ACHN (cell line): ENCODE measurements at regions not wholly inside any gene's neighbourhood (a gene's known extent, or its start where the extent isn't known, plus 50 kb on each side); places are given as distances from the start of the nearest gene placed in this dataset.
A peak's percentile ranks its signal among the peaks of the same experiment; 100 is the strongest.
"Not testable (repeated sequence)": the region's sequence is repeated elsewhere in the genome, so short reads cannot be mapped to it uniquely, and the experiment has no call there.

Experiments
- DNase-seq: peaks from one replicate; pipeline ENCODE4 v3.0.0-alpha.2; 2015
- in situ Hi-C: cut with HindIII; loops from 2 replicates; pipeline ENCODE4 v1.10.0; 2017; ENCODE audit warnings: low sequenced_read_pairs, low pct_ligation_motif_present, low pct_unique_long_range_greater_than_20kb

- DNase-seq, result no peak
- in situ Hi-C loops, result no loop called here
Observed at GRCh38 chr1:168490306-168490705, 53.5 kb downstream of the XCL2 start.

GRCh38 chr1:168488138-168488537 is 55.7 kb downstream of the XCL2 start:
- DNase-seq, result no peak
- in situ Hi-C loops, result no loop called here

GRCh38 chr1:168486820-168487219 is 57.0 kb downstream of the XCL2 start:
- in situ Hi-C loops, DNase-seq: not testable (repeated sequence)

GRCh38 chr1:168485048-168485447 is 58.7 kb downstream of the XCL2 start:
- DNase-seq, result no peak
- in situ Hi-C loops, result no loop called here

GRCh38 chr1:168484083-168484482 is 59.7 kb downstream of the XCL2 start:
- in situ Hi-C loops, result no loop called here
- DNase-seq, result no peak

GRCh38 chr1:168483539-168483938 is 60.3 kb downstream of the XCL2 start:
- in situ Hi-C loops, result no loop called here
- no peak for DNase-seq

- no peak for DNase-seq
- in situ Hi-C loops, result no loop called here
Observed at GRCh38 chr1:168482106-168482505, 61.7 kb downstream of the XCL2 start.

GRCh38 chr1:168481586-168481985 is 62.2 kb downstream of the XCL2 start:
- in situ Hi-C loops, result no loop called here
- DNase-seq, result no peak

GRCh38 chr1:168480997-168481396 is 62.8 kb downstream of the XCL2 start:
- DNase-seq, result no peak
- in situ Hi-C loops, result no loop called here

GRCh38 chr1:168477792-168478191 is 66.0 kb downstream of the XCL2 start:
- no peak for DNase-seq
- in situ Hi-C loops, result no loop called here

GRCh38 chr1:168476588-168477385 is 67.0 kb downstream of the XCL2 start:
- in situ Hi-C loops, result no loop called here
- DNase-seq, result no peak

GRCh38 chr1:168474322-168474721 is 69.5 kb downstream of the XCL2 start:
- DNase-seq, result no peak
- in situ Hi-C loops, result no loop called here

GRCh38 chr1:168473126-168473525 is 70.7 kb downstream of the XCL2 start:
- DNase-seq, result no peak
- in situ Hi-C loops, result no loop called here

GRCh38 chr1:168472223-168472622 is 71.6 kb downstream of the XCL2 start:
- in situ Hi-C loops, result no loop called here
- no peak for DNase-seq

GRCh38 chr1:168470901-168471431 is 72.8 kb downstream of the XCL2 start:
- in situ Hi-C loops, result no loop called here
- DNase-seq, result peak; percentile 96

- in situ Hi-C loops, result no loop called here
Observed at GRCh38 chr1:168469690-168470089, 74.1 kb downstream of the XCL2 start.

GRCh38 chr1:168468822-168469221 is 75.0 kb downstream of the XCL2 start:
- in situ Hi-C loops, result no loop called here
- DNase-seq, result no peak

More at GRCh38 chr1:168469690-168470089, 74.1 kb downstream of the XCL2 start:
- DNase-seq, result no peak

GRCh38 chr1:168468042-168468809 is 75.6 kb downstream of the XCL2 start:
- in situ Hi-C loops, result no loop called here
- DNase-seq, result peak; percentile 29

GRCh38 chr1:168467452-168467851 is 76.3 kb downstream of the XCL2 start:
- in situ Hi-C loops, result no loop called here
- DNase-seq, result no peak

GRCh38 chr1:168466714-168467131 is 77.1 kb downstream of the XCL2 start:
- no peak for DNase-seq
- in situ Hi-C loops, result no loop called here
